Heart left ventricle (tissue), 16 donors: ENCODE measurements at regions not wholly inside any gene's neighbourhood (a gene's known extent, or its start where the extent isn't known, plus 50 kb on each side); places are given as distances from the start of the nearest gene placed in this dataset.
A peak's percentile ranks its signal among the peaks of the same experiment; 100 is the strongest.

ENCODE experiments used
- ATAC-seq, 4 donors: fragments of 200-7000 bp; cut with Tn5 transposase; one replicate each; pipeline ENCODE4 v1.9.1; 2020 to 2022; ENCODE audit warnings: moderate library complexity in 4 of 4, mild to moderate bottlenecking in 3 of 4, moderate number of reproducible peaks in 1 of 4
- DNase-seq, 5 donors: peaks; one replicate each; pipeline ENCODE4 v3.0.0-alpha.2; 2020
- H3K27ac ChIP-seq, 12 donors: fragments of 200-600 bp; sonication (generic) in 4 of 12; one replicate each; pipeline versions ENCODE4 v1.5.0 to v1.8.0; 2016 to 2022; ENCODE audit warnings: mild to moderate bottlenecking in 2 of 12
- H3K27me3 ChIP-seq, 9 donors: fragments of 200-600 bp; sonication (generic) in 2 of 9; one replicate each; pipeline versions ENCODE4 v1.5.1 to v1.8.0; 2016 to 2022; ENCODE audit warnings: mild to moderate bottlenecking in 3 of 9
- H3K36me3 ChIP-seq, 9 donors: fragments of 200-600 bp; sonication (generic) in 2 of 9; one replicate each; pipeline versions ENCODE4 v1.5.0 to v1.8.0; 2018 to 2022; ENCODE audit warnings: mild to moderate bottlenecking in 2 of 9
- H3K4me1 ChIP-seq, 12 donors: fragments of 200-600 bp; sonication (generic) in 4 of 12; one replicate each; pipeline versions ENCODE4 v1.5.0 to v1.8.0; 2016 to 2022; ENCODE audit warnings: mild to moderate bottlenecking in 3 of 12
- H3K4me3 ChIP-seq, 12 donors: fragments of 200-600 bp; sonication (generic) in 4 of 12; one replicate each; pipeline versions ENCODE4 v1.5.0 to v1.8.0; 2017 to 2022; ENCODE audit warnings: mild to moderate bottlenecking in 9 of 12, moderate library complexity in 4 of 12
- H3K9me3 ChIP-seq, 12 donors: fragments of 200-600 bp; sonication (generic) in 4 of 12; one replicate each; pipeline versions ENCODE4 v1.5.0 to v1.8.0; 2016 to 2022; ENCODE audit warnings: mild to moderate bottlenecking in 1 of 12
- POLR2A ChIP-seq, 2 donors: fragments of 450-650 bp; IDR thresholded peaks; one replicate each; pipeline ENCODE4 v1.6.1; 2017; ENCODE audit warnings: antibody characterized with exemption in 2 of 2, mild to moderate bottlenecking in 2 of 2, moderate library complexity in 2 of 2
- WGBS, 4 donors: extraction: QIAGEN DNeasy Blood & Tissue Kit in 2 of 4; methylation state at CpG; one replicate each; pipeline versions ENCODE4 v1.1.5 to v1.1.7; 2013 to 2018; 5-methylcytosine and 5-hydroxymethylcytosine counted together
- intact Hi-C, 10 donors: fragments of 100-400 bp; cut with DNase I; formaldehyde crosslinking; loops; one replicate each; pipeline versions ENCODE4 v1.11.1 to v1.14.2; 2022
- TF ChIP-seq, protein P1 (sequence below), 12 donors: fragments of 200-600 bp; sonication (generic) in 4 of 12; IDR thresholded peaks; one replicate each; pipeline versions ENCODE4 v1.5.0 to v1.8.0; 2018 to 2022; ENCODE audit warnings: antibody characterized with exemption in 12 of 12, mild to moderate bottlenecking in 5 of 12
- donor health status: ischemic (EF 13 %, LVEDD 7.1; RV severe dilation, severe dysfunction).
- donor health status: healthy with polysubstance abuse.
- donor health status: DM: no; HTN: yes; CAD: no.
- donor health status: DM: no; HTN: no; CAD: no.
- donor health status: ischemic (EF 25% LVEDD 6.9; RV normal size, moderate dysfunction).
- donor health status: ischemic (EF 25% LVEDD 5.7; RV mildly dilated, moderate dysfunction).
- donor health status: healthy.
- donor health status: DM: yes; HTN: yes; CAD: no.
- donor health status: ischemic (EF 35%, LVEDD 5.7; RV mildly dilated, moderate dysfunction).
- donor health status: nonischemic (EF 11% LVEDD 7.7; RV severe dilation, severe dysfunction).
- donor health status: DM: yes; HTN: yes; CAD: no.
- donor health status: PGD.
- donor health status: ischemic (EF 29% LVEDD 5.4; RV normal size, mild dysfunction).
- donor health status: nonischemic (EF 23%, LVEDD 6.1; RV moderate dilation, normal function).

DNA sequence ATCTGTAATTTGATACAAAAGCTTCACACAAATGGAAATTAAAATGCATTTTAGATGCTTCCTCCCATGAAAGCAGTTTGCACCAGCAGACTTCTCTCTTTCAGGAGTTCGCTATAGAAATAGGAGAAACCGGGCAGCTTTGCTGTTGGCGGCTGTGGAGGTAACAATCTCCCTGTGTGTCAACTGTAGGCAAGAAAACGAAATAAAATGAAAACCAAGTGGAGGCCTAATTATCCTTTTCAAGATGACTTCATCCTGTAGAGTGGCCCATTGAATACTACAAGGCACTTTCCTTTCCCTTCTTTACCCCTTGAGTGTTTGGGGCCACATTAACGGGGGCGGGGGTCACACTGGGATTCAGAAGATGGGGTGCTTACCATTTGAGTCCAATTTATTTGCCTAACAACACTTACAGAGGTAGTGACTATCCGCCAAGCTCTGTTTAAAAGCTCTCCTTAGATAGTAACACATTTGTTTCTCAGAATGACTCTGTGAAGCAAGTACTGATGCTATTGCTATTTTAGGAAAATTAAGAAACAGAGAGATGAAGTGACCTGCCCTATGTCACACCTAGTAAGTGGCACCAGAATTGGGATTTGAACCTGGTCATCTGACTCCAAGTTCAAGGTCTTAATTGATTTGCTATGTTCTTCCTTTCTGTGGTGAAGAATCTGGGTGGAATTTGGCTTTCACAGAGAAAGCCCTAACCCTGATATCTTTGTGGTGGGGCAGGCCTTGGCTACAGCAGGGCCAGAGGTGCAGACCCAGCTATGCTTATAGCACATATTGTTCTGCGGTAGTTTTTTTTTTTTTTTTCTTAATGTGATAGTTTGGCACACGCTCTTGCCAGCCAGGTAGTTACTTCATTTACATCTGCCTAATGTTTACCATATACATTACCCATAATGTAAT, 125.5 kb upstream of the MPHOSPH6 start:
- TF ChIP-seq POLR2A (IDR thresholded peaks at IDR 0.05): no peak
- TF ChIP-seq, protein P1, sequence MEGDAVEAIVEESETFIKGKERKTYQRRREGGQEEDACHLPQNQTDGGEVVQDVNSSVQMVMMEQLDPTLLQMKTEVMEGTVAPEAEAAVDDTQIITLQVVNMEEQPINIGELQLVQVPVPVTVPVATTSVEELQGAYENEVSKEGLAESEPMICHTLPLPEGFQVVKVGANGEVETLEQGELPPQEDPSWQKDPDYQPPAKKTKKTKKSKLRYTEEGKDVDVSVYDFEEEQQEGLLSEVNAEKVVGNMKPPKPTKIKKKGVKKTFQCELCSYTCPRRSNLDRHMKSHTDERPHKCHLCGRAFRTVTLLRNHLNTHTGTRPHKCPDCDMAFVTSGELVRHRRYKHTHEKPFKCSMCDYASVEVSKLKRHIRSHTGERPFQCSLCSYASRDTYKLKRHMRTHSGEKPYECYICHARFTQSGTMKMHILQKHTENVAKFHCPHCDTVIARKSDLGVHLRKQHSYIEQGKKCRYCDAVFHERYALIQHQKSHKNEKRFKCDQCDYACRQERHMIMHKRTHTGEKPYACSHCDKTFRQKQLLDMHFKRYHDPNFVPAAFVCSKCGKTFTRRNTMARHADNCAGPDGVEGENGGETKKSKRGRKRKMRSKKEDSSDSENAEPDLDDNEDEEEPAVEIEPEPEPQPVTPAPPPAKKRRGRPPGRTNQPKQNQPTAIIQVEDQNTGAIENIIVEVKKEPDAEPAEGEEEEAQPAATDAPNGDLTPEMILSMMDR (IDR thresholded peaks at IDR 0.05): no peak
- H3K27me3 ChIP-seq: no peaks in the 10 kb centered on the region
- peak overlapping the region in 2 of 12 donors; percentile 21 to 24 for H3K27ac ChIP-seq
- no peak overlapping the region for H3K4me3 ChIP-seq
- peaks cover 0 to 4% (median 0%) of the 10 kb centered on the region in 12 donors for H3K4me1 ChIP-seq
- H3K36me3 ChIP-seq: no peaks in the 10 kb centered on the region
- 78 to 88% (median 84%) methylated on average over 9 of the region's 9 CpGs for WGBS, 4 donors
- DNase-seq: no peak
- H3K9me3 ChIP-seq: no peaks in the 10 kb centered on the region
- ATAC-seq: peak in 2 of 4 donors; percentile 52 to 70
- intact Hi-C loops: no loop called here

DNA sequence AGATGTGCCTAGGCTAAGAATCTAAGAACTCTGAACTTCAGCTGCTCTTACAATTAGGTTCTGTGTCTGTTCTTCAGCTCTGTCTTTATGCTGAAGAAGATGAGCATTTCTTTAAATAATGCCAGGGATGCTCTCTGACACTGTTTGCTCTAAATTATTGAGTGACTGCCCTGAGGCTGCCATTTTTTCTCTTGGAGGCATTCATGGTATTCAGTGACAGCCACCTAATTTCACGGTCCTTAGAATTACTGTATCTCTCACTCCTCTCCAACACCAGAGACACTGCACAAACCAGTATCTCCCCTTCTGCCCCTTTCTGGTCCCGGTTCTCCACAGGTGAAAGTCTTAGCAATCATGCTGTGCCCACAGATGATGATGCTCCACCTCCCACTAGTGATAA, 123.6 kb upstream of the MPHOSPH6 start:
- WGBS, 4 donors: 86 to 93% (median 90%) methylated on average over 2 of the region's 2 CpGs

DNA sequence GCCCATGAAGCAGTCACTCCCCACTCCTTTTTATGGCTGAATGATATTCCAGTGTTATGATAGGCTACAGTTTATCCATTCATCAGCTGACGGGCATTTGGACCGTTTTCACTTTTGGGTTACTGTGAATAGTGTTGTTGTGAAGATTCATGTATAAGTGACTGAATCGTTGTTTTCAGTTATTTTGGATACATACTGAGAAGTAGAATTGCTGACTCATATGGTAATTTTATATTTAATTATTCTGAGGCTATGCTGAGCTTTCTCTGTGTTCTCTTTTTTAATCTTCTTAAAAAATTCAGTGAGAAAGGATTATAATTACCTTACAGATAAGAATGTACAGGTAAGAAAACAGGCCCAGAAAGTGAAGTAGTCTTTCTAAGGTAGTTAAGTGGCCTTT, 117.9 kb upstream of the MPHOSPH6 start:
- WGBS, 4 donors: 84 to 87% (median 85%) methylated on average over 3 of the region's 3 CpGs
- intact Hi-C loops: no loop called here

More for the DNA sequence above, 123.6 kb upstream of the MPHOSPH6 start:
- DNase-seq (no peak), ATAC-seq (no peak)
- Histone ChIP-seq H3K4me1 (peaks cover 0 to 4% (median 0%) of the 10 kb centered on the region in 12 donors), H3K4me3 (no peak overlapping the region), H3K9me3 (no peaks in the 10 kb centered on the region), H3K27me3 (no peaks in the 10 kb centered on the region), H3K36me3 (no peaks in the 10 kb centered on the region), H3K27ac (no peak overlapping the region)
- intact Hi-C loops: no loop called here
- TF ChIP-seq POLR2A (IDR thresholded peaks at IDR 0.05): no peak
- TF ChIP-seq, protein P1 (IDR thresholded peaks at IDR 0.05): no peak

DNA sequence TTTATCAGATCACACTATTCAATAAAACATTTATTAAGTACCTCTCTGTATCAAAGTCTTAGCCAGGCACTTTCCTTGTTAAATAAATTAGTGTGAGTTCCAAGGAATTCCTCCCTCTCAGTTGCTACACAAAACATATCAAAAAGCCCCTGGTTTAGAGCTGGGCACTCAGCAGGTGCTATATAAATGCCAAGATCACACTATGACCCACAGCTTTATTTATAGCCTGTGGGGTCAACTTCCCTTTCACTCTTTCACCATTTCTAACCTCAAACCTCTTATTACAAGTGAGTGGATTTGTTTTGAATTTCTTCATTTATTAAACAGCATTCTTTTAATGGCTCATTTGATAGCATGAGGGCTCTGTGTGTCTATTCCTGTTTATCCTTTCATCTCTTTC, 112.6 kb upstream of the MPHOSPH6 start:
- peaks cover 0 to 5% (median 0%) of the 10 kb centered on the region in 12 donors for H3K9me3 ChIP-seq
- H3K4me3 ChIP-seq: no peak overlapping the region
- no peak for ATAC-seq
- no peak for DNase-seq
- TF ChIP-seq, protein P1 (IDR thresholded peaks at IDR 0.05): no peak
- TF ChIP-seq POLR2A (IDR thresholded peaks at IDR 0.05): no peak
- peaks cover 0 to 29% (median 11%) of the 10 kb centered on the region in 12 donors for H3K4me1 ChIP-seq
- intact Hi-C loops: loop anchor here in 1 of 10 donors (5.0 kb wide), 1 partner anchor 55 kb away; no protein-coding TSS in a partner anchor
- no peaks in the 10 kb centered on the region for H3K36me3 ChIP-seq
- H3K27ac ChIP-seq: peak overlapping the region in 5 of 12 donors; percentile 4 to 79 (median 68)
- no peaks in the 10 kb centered on the region for H3K27me3 ChIP-seq

More for the DNA sequence above, 117.9 kb upstream of the MPHOSPH6 start:
- no peaks in the 10 kb centered on the region for H3K36me3 ChIP-seq
- no peak overlapping the region for H3K4me3 ChIP-seq
- ATAC-seq (no peak), DNase-seq (no peak)
- H3K4me1 ChIP-seq: peaks cover 0 to 9% (median 0%) of the 10 kb centered on the region in 12 donors
- TF ChIP-seq, protein P1 (IDR thresholded peaks at IDR 0.05): no peak
- no peak for TF ChIP-seq POLR2A (IDR thresholded peaks at IDR 0.05)
- no peaks in the 10 kb centered on the region for H3K27me3 ChIP-seq
- H3K9me3 ChIP-seq: no peaks in the 10 kb centered on the region
- H3K27ac ChIP-seq: no peak overlapping the region
